Amniotic stem cell (primary cell): ENCODE measurements at regions not wholly inside any gene's neighbourhood (a gene's known extent, or its start where the extent isn't known, plus 50 kb on each side); places are given as distances from the start of the nearest gene placed in this dataset.
"Not testable (repeated sequence)": the region's sequence is repeated elsewhere in the genome, so short reads cannot be mapped to it uniquely, and the experiment has no call there.

Experiments used
- DNase-seq: peaks from one replicate; lab custom pipeline; 2025; lab: John Stamatoyannopoulos, UW

DNA sequence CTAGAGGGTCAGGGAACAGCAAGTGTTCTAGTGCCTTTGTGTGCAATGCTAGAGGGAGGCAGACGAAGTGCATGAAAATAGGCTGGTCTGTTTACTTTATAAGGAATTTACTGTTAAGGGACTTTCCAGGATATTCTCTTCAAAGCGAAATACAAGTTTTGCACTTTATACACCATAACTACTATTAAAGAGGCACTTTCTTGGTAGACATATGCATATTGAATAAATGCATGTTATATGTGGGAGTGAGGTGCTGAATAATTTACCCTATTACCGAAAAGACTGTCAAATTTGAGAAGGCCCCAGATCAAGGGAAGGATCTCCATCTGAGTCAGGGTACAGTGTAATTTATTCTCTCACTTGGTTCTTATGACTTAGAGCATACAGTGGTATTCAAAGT lies 310.5 kb downstream of the S1PR1 start:
- DNase-seq = no peak

DNA sequence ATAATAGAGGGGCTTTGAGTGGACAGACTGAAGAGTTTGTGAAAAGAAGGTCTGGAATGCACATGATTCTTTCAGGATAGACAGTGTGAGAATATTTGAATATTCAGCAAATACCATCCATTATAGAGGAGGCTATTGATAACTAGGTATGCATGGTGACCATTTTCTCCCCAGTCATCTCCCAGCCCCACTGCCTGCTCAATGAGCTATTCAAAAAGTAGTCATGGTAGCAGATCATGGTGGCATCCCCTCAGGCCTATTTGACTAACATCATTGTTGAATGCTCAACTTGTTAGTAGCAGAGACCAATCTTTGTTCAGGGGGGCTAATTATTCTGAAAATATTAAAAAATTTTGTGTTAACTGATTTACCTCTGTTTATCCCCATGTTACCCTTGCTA lies 311.6 kb downstream of the S1PR1 start:
- DNase-seq = no peak

DNA sequence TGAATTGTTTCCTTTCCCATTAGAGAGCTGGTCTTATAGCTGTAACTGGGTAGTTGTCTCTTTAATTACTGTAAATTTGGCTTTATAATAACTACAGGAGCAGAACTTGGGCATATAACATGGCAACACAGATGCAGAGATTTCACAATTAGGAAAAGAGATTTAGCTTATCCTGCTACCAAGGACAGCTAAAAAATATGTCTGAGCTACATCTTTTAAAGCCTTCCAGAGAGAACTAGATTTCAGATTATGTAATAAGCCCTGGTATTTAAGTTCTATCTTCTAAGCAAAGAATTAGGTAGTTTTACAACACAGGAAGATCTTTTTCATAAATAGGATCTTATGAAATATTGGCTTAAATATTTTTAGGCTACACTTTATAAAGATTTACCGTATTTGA lies 313.8 kb downstream of the S1PR1 start:
- DNase-seq = no peak

DNA sequence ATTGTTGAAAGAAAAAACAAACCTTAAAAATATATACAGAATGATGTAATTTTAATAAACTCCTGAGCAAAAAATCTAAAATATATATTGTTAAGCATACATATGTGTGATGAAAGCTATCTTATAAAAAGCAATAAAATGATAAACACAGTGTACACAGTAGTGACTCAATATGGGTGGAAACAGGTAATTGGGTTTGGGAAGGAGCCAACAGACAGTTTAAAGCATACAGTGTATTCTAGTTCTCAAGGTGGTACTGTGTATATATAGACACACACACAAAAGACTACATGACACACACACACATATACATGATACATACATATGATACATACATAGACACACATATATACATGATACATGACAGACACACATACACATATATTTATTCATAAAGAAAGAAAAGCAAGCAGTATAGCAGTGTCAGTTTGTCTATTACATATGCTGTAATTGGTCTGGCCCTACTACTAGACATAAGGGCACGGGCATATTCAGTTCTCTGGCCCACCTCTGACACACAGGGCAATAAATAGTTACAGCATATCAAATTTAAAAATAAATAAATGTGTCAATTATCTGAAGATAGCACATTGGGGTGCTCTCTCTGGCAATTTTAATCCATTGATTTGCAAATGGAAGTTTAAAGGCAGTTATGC lies 330.2 kb downstream of the S1PR1 start:
- DNase-seq = no peak

DNA sequence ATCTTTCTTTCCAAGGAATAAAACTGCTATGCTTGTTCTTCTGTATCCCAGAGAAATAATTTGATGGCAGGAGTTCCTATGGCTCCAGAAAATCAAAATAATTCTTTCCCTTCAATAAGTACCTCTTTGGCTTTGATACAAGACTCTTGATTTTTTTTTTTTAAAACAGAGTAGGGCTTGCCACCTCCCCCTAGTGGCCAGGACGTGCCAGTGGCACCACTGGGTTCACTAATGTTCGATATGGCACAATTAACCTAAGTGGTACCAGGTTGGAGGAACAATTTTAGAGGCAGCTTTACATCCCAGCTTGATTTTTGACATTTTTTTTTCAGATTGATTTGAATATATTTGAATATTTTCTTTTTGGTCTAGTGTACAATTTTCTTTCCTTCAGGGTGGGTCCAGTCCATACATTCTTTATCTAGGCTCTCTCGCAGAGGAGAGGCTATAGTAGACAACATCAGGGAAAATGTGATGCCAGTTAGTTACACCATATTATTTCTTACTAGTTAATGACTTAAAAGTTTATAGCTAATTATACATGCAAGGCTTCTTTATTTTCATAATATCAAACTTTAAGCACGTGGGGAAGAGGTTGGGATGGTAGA lies 330.9 kb downstream of the S1PR1 start:
- DNase-seq = peak; percentile 7

DNA sequence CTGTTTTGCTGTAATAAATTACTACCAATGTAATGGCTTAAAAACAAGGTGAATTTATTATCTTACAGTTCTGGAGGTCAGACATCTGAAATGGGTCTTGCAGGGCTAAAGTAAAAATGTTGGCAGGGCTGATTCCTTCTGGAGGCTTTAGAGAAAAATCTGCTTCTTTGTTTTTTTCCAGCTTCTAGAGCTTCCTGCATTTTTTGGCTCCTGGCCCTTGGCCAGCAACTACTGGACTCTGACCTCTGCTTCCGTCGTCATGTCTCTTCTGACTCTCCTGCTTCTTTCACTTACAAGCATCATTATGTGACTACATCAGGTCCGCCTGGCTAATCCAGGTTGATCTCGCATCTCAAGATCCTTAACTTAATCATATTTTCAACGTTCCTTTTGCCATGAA lies 350.9 kb downstream of the S1PR1 start:
- no peak for DNase-seq

DNA sequence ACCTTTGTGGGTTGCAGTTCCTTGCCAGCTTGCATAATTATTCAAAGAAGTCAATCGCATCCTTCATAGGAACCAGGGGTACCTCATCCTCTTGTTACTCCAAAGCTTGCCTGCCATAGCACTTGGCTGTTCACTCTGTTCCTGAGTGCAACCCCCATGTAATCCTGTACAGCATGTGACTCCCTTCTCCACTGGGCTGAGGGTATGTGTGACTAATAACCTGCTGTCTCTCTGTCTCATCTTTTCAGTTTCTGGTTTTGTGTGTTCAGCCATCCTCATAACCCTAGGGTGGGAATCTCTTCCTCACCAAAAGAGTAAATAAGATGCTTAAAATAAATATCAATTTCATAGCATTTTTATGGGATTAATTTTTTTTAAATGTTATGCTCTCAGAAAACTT lies 351.9 kb downstream of the S1PR1 start:
- no peak for DNase-seq

DNA sequence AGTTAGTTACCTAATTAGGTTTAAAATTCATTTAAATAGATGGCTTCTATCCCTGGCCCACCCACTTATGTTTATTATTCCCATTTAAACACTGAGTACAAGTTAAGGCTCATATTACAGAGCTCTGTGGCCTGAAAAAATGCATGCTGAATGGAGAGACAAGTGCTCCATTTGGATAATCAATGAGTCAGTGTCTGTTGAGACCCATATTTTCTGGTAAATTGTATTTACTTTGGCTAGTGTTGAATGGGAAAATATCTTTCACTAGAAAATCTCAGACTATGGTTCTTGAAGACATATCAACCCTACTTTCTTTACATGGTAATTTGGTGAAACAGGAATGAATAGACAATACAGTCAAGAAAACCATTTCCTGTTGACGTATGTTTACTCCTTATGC lies 356.0 kb downstream of the S1PR1 start:
- DNase-seq = no peak

DNA sequence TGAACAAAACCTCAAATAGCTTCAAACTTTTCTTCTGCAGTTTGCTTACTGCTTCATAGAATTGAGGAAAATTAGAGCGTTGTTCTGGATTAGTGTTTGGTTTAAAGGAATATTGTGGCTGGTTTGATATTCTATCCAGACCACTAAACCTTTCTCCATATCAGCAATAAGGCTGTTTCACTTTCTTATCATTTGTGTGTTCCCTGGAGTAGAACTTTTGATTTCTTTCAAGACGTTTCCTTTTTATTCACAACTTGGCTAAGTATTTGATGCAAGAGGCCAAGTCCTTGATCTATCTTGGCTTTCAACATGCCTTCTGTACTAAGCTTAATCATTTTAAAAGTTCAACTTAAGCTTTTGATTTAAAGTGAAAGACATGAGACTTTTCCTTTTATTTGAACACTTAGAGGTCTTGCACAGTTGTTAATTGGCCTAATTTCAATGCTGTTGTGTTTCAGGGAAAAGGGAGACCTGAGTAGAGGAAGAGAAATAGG lies 359.1 kb downstream of the S1PR1 start:
- DNase-seq = no peak

DNA sequence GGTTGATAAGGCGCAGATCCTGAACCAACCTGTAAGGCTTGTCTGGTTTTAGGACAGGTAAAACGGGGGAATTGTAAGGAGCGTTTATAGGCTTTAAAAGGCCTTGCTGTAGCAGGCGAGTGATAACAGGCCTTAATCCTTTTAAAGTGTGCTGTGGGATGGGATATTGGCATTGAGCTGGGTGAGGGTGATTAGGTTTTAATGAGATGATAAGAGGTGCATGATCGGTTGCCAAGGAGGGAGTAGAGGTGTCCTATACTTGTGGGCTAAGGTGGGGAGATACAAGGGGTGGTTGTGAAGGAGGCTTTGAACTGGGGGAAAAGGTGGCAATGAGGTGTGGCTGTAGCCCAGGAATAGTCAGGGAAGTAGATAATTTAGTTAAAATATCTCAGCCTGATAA lies 363.8 kb downstream of the S1PR1 start:
- DNase-seq = not testable (repeated sequence)

DNA sequence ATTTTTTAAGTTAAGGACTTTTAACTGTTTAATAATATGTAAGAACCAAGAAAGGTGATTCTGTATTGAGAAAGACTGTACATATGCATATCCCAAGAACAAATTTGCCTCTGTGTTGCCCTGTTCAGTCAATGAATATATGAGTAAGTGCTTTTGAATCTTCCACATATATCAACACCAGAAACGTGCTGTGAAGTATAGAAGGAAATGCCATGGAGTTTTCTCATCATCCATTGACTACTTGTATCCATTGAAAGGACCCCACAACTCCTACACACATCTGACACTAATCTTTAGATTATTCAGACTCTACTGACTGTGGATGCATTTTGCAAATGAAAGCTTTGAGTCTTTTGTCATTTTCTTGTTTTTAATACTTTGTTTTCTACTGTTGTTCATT lies 366.9 kb downstream of the S1PR1 start:
- DNase-seq = no peak

DNA sequence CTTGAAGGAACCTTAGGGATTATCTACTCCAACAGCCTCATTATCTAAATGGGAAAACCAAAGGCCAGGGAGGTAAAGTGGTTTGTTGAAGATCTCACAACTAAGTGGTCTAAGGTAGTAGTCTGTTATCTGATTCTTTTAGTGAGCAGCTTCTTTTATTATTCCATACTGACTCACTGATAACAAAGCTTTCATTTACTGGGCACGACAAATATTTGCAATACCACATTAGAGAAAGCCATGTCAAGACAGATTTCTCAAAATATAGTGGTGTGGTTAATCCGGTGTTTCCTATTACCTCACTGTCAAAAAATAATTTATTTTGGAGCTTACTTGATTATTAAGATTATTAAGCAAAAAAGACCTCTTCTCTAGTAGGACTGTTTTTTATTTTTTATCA lies 369.1 kb downstream of the S1PR1 start:
- no peak for DNase-seq

DNA sequence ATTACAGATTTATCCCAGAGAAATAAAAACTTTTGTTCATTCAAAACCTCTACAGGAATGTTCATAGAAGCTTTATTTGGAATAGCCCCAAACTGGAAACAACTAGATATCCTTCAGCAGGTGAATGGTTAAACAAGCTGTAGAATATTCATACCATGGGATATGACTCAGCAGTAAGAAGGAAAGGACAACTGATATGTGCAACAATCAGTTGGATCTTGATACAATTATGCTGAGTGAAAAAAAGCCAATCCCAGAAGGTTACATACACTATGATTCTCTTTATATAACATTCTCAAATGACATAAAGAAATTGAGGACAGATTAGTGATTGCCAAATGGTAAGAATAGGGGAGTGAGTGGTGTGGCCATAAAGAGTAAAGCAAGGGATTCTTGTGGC lies 376.7 kb downstream of the S1PR1 start:
- DNase-seq = no peak

DNA sequence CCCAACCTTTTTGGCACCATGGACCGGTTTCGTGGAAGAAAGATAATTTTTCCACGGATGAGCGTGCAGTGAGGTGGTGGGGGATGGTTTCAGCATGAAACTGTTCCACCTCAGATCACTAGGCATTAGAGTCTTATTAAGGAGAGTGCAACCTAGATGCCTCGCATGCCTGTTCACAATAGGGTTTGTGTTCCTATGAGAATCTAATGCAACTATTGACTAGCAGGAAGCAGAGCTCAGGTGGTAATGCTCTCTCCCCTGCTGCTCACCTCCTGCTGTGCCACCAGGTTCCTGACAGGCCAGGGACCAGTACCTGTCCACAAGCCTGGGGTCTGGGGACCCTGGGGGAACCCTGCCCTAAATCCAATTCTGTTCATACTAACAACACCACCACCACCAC lies 377.8 kb downstream of the OLFM3 start:
- no peak for DNase-seq

DNA sequence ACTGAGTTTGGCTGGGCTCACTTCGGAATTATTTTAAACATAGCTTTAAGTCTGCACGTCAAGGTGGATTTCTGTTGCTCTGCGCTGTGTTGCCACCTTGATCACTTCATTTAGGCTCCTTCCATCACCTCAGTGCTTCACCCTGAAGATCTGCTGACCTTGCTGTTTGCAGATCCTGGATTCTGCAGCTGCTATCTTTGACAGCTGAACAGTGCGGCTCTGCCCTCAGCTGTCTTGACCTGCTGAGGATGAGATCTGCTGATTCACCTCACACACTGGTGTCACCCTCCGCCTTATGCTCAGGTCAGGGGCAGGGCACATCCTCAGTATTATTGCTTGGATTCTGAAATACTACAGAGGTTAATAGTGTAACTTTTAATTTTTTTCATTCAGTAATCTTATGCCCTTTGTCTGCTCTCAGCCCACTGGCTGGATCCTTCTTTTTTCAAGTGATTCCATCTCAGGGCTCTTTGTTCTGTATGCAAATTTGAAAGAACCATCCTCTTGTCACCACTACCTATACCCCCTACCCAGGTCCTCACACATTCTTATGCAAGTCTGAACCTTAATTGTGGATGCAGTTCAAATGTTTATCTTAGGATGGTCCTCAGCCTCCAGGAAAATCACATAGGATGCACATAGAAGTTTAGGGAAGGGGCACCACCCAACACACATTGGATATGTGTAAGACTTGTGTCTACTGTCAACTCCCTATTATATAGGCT lies 364.0 kb downstream of the OLFM3 start:
- DNase-seq = no peak

DNA sequence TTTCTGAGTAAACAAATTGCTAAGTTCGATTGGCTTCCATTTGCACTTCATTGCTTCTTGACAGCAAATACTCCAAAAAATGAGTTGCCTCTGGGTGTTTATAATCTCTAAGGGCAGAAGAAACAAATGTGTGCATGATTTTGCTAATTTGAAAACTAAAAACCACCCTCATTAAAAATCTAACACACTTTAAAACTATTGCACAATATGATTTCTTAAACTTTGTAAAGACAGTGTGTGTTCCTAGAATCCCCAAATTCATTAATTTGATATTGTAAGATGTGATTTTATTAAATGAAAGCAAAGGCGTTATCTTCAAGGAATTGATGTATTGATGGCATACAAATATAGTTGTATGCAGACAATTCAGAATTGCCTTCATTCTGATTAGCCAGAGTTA lies 350.9 kb downstream of the OLFM3 start:
- DNase-seq = no peak

DNA sequence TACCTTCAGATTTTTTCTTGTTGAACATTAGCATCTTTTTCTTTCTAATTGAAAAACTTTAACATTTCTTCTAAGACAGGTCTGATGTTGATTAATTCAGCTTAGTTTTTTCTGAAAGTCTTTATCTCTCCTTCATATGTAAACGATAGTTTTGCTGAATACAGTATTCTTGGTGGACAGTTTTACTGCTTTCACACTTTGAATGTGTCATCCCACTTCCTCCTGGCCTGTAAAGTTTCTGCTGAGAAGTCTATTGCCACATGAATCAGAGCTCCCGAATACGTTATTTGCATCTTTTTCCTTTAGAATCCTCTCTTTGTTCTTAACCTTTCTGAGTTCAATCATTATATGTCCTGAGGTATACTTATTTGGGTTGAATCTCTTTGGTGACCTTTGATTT lies 344.2 kb downstream of the OLFM3 start:
- no peak for DNase-seq

DNA sequence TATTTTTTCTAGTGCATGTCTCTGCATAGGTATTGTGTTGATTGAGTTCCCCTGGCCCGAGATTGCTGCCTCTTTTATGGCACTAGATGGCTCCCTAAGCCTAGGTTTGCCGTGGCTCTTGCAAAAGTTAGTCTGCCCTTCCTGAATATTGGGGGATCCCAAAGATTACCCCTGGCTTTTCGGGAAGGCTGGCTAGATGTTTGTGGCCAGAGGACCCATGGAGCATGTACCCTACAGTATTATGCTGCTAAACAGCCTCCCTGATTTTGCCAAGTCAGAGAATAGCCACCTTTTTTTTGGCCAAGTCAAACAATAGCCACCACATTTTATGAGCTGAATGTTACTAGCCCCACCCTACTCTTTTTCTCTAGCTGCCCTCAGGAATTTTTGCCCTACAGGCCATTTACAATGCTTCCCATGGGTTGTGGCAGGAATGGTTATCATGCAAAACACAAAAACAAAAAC lies 343.2 kb downstream of the OLFM3 start:
- peak; percentile 3 for DNase-seq

DNA sequence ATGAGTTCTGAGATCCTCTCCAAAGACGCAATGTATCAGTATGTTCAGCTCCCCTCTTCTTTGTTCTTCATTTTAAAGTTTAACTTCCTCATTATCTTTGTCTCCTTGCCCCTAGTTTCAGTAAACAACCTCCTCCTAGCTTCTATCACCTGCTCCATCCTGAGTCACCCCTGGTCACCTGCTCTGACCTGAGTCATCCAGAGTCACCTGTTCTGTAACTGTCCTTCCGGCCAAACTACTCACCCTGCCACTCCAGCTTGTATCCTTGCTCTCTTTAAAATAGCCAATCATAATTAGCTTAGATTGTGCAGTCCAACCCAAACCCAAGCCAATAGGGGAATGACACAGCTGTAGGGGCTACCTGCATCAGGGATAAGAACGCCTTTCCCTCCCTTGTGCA lies 332.0 kb downstream of the OLFM3 start:
- no peak for DNase-seq

DNA sequence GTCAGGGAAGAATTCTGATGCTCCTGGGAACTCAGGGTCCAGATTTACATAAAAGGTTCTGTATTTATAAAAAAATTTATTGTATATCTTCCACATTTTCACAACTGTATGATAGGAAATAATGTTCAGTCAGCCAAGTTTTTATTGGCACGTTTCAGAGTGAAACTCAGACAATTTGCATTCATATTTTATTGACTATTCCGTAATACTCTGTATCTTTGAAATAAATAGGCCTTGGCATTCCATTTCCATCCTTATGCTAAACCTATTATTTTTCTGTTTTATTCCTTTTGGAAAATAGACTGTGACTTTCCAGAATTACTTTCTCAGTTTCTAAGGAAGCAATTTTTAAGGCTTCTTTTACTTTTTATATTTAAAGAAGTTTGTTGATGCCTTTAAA lies 329.0 kb downstream of the OLFM3 start:
- DNase-seq = no peak

DNA sequence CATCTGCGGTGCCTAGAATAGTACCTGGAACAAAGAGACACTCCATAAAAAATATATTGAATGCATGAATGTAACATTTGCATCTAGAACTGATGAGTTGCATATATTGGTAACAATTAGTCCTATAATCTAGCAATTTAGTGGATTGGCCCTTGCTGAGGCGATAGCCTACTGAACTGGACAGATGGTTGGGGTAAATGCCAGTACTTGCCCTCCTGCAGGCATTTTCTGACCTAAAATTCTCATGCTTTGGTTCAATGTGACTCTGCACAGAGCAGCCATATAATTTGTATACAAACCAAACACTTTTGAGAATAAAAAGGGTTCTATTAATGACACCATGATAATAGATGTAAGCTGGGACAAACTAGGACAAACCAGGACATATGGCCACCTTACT lies 313.6 kb downstream of the OLFM3 start:
- no peak for DNase-seq

DNA sequence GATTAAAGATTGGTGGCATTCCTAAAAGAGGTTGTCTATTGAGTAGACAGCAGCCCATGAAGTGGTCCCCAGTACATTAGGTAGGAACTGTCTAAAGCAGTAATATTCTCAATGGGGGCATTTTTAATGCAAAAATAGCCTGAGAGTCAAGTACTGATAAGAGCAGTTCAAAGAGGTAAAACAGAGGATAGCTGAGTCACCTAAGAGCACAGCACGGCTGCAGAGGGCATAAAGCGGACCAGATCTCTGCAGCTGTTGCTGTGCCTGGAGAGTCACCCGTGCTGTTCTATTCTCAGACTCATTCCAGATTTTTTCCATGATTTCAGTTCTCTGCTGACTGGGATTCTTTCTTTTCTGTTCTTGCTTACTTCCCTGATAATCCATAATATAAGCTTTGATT lies 313.2 kb downstream of the OLFM3 start:
- DNase-seq = no peak

DNA sequence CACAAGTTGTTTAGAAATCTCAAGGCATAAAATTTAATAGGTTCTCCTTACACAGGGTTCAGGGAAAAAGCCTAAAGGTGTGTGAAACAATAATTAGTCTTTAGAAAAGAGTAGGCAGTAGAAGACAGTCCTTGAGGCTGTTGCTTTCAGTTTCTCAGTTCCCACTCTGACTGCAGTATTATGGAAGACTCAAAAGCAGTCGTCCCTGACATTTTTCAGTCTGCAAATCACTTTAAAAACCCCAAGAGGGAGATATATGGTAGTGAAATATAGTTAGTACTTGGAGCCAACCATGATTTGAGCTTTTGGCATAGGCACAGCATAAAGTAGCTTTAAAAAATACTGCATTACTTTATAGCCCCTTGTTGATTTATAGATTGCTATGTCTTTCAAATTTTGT lies 299.7 kb downstream of the OLFM3 start:
- no peak for DNase-seq
